Liver (tissue), 8 donors: ENCODE measurements at regions not wholly inside any gene's neighbourhood (a gene's known extent, or its start where the extent isn't known, plus 50 kb on each side); places are given as distances from the start of the nearest gene placed in this dataset.

ENCODE experiments used
- DNase-seq: peaks from one replicate; pipeline ENCODE4 v3.0.0-alpha.2; 2017; ENCODE audit warnings: low spot score
- H3K27ac ChIP-seq, 2 donors: one replicate each; pipeline ENCODE4 v1.7.0; 2013; ENCODE audit warnings: inconsistent platforms in 2 of 2, low read length in 2 of 2, control low read depth in 1 of 2, low read depth in 1 of 2, mild to moderate bottlenecking in 1 of 2
- H3K27me3 ChIP-seq, 4 donors: one replicate each; pipeline versions ENCODE4 v1.6.1 to v1.7.0; 2013; ENCODE audit warnings: low read length in 3 of 4, inconsistent platforms in 1 of 4, mild to moderate bottlenecking in 1 of 4, moderate library complexity in 1 of 4; ENCODE audit not compliant: control insufficient read depth in 4 of 4, insufficient read depth in 4 of 4
- H3K36me3 ChIP-seq, 4 donors: one replicate each; pipeline versions ENCODE4 v1.6.1 to v1.7.0; 2013; ENCODE audit warnings: low read length in 3 of 4, mild to moderate bottlenecking in 3 of 4, low read depth in 1 of 4, moderate library complexity in 1 of 4; ENCODE audit not compliant: control insufficient read depth in 4 of 4, insufficient read depth in 3 of 4
- H3K4me1 ChIP-seq, 4 donors: one replicate each; pipeline versions ENCODE4 v1.6.1 to v1.7.0; 2013; ENCODE audit warnings: low read length in 3 of 4, mild to moderate bottlenecking in 3 of 4, moderate library complexity in 1 of 4; ENCODE audit not compliant: control insufficient read depth in 4 of 4, insufficient read depth in 4 of 4
- H3K4me3 ChIP-seq, 3 donors: one replicate each; pipeline versions ENCODE4 v1.6.1 to v1.7.0; 2013; ENCODE audit warnings: low read length in 3 of 3, control low read depth in 1 of 3, low read depth in 1 of 3, mild to moderate bottlenecking in 1 of 3
- H3K9ac ChIP-seq, 2 donors: one replicate each; pipeline ENCODE4 v1.7.0; 2013; ENCODE audit warnings: low read length in 2 of 2, mild to moderate bottlenecking in 2 of 2, moderate library complexity in 2 of 2, control low read depth in 1 of 2, low read depth in 1 of 2
- H3K9me3 ChIP-seq, 4 donors: one replicate each; pipeline versions ENCODE4 v1.6.1 to v1.7.0; 2013; ENCODE audit warnings: low read length in 3 of 4; ENCODE audit not compliant: control insufficient read depth in 4 of 4
- EGR1 ChIP-seq, 2 donors: IDR thresholded peaks; 2 replicates each; pipeline ENCODE4 v1.6.1; 2016 to 2018; ENCODE audit warnings: antibody characterized with exemption in 2 of 2, low read depth in 2 of 2
- FOXA1 ChIP-seq: IDR thresholded peaks from 2 replicates; pipeline ENCODE4 v1.6.1; 2016; ENCODE audit warnings: antibody characterized with exemption
- FOXA2 ChIP-seq: IDR thresholded peaks from 2 replicates; pipeline ENCODE4 v1.6.1; 2016; ENCODE audit warnings: antibody characterized with exemption
- GABPA ChIP-seq, 2 donors: IDR thresholded peaks in 1 of 2; conservative IDR thresholded peaks in 1 of 2; 2 replicates each; pipeline ENCODE4 v1.6.1; 2016; ENCODE audit warnings: antibody characterized with exemption in 2 of 2, mild to moderate bottlenecking in 1 of 2, moderate library complexity in 1 of 2
- HNF4A ChIP-seq, 2 donors: conservative IDR thresholded peaks; 2 replicates each; pipeline ENCODE4 v1.6.1; 2016; ENCODE audit warnings: antibody characterized with exemption in 2 of 2, mild to moderate bottlenecking in 2 of 2
- HNF4G ChIP-seq: IDR thresholded peaks from 2 replicates; pipeline ENCODE4 v1.6.1; 2016; ENCODE audit warnings: antibody characterized with exemption
- JUND ChIP-seq, 2 donors: IDR thresholded peaks; 2 replicates each; pipeline ENCODE4 v1.6.1; 2016; ENCODE audit warnings: antibody characterized with exemption in 2 of 2
- NR2F2 ChIP-seq: IDR thresholded peaks from 2 replicates; pipeline ENCODE4 v1.6.1; 2016; ENCODE audit warnings: antibody characterized with exemption
- RXRA ChIP-seq, 2 donors: IDR thresholded peaks; 2 replicates each; pipeline ENCODE4 v1.6.1; 2017 to 2018; ENCODE audit warnings: antibody characterized with exemption in 2 of 2, mild to moderate bottlenecking in 1 of 2
- SP1 ChIP-seq: IDR thresholded peaks from 2 replicates; pipeline ENCODE4 v1.6.1; 2018; ENCODE audit warnings: antibody characterized with exemption, mild to moderate bottlenecking
- TAF1 ChIP-seq: conservative IDR thresholded peaks from 2 replicates; pipeline ENCODE4 v1.6.1; 2016; ENCODE audit warnings: antibody characterized with exemption, mild to moderate bottlenecking
- YY1 ChIP-seq: IDR thresholded peaks from 2 replicates; pipeline ENCODE4 v1.6.1; 2016; ENCODE audit warnings: antibody characterized with exemption, mild to moderate bottlenecking
- WGBS: extraction: QIAGEN DNeasy Blood & Tissue Kit; methylation state at CpG from one replicate; pipeline ENCODE4 v1.1.7; 2013; 5-methylcytosine and 5-hydroxymethylcytosine counted together
- TF ChIP-seq, protein P1 (sequence below): fragments of 150-350 bp; IDR thresholded peaks from 2 replicates; pipeline ENCODE4 v1.5.1; 2017; ENCODE audit warnings: improper control_type of control experiment, low read depth, low read length; ENCODE audit not compliant: missing input control
- TF ChIP-seq, protein P2 (sequence below): IDR thresholded peaks from 2 replicates; pipeline ENCODE4 v1.6.1; 2016; ENCODE audit warnings: antibody characterized with exemption, mild to moderate bottlenecking
- TF ChIP-seq, protein P3 (sequence below): IDR thresholded peaks from 2 replicates; pipeline ENCODE4 v1.6.1; 2016; ENCODE audit warnings: antibody characterized with exemption
- donor health status: healthy.
- donor health status: healthy.
- donor health status: healthy.
- donor health status: healthy.
- donor health status: healthy.

- Histone ChIP-seq H3K4me3 (no peak overlapping the region), H3K9ac (no peak overlapping the region), H3K27me3 (peaks cover 0 to 11% (median under 1%) of the 10 kb centered on the region in 4 donors), H3K36me3 (no peaks in the 10 kb centered on the region), H3K4me1 (no peaks in the 10 kb centered on the region), H3K9me3 (no peaks in the 10 kb centered on the region), H3K27ac (no peak overlapping the region)
- DNase-seq: no peak
- TF ChIP-seq HNF4A (conservative IDR thresholded peaks at IDR 0.05) (no peak), FOXA1 (no peak), TAF1 (no peak), FOXA2 (no peak), YY1 (no peak), NR2F2 (no peak)
- TF ChIP-seq, protein P1, sequence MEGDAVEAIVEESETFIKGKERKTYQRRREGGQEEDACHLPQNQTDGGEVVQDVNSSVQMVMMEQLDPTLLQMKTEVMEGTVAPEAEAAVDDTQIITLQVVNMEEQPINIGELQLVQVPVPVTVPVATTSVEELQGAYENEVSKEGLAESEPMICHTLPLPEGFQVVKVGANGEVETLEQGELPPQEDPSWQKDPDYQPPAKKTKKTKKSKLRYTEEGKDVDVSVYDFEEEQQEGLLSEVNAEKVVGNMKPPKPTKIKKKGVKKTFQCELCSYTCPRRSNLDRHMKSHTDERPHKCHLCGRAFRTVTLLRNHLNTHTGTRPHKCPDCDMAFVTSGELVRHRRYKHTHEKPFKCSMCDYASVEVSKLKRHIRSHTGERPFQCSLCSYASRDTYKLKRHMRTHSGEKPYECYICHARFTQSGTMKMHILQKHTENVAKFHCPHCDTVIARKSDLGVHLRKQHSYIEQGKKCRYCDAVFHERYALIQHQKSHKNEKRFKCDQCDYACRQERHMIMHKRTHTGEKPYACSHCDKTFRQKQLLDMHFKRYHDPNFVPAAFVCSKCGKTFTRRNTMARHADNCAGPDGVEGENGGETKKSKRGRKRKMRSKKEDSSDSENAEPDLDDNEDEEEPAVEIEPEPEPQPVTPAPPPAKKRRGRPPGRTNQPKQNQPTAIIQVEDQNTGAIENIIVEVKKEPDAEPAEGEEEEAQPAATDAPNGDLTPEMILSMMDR: no peak
- TF ChIP-seq, protein P2, sequence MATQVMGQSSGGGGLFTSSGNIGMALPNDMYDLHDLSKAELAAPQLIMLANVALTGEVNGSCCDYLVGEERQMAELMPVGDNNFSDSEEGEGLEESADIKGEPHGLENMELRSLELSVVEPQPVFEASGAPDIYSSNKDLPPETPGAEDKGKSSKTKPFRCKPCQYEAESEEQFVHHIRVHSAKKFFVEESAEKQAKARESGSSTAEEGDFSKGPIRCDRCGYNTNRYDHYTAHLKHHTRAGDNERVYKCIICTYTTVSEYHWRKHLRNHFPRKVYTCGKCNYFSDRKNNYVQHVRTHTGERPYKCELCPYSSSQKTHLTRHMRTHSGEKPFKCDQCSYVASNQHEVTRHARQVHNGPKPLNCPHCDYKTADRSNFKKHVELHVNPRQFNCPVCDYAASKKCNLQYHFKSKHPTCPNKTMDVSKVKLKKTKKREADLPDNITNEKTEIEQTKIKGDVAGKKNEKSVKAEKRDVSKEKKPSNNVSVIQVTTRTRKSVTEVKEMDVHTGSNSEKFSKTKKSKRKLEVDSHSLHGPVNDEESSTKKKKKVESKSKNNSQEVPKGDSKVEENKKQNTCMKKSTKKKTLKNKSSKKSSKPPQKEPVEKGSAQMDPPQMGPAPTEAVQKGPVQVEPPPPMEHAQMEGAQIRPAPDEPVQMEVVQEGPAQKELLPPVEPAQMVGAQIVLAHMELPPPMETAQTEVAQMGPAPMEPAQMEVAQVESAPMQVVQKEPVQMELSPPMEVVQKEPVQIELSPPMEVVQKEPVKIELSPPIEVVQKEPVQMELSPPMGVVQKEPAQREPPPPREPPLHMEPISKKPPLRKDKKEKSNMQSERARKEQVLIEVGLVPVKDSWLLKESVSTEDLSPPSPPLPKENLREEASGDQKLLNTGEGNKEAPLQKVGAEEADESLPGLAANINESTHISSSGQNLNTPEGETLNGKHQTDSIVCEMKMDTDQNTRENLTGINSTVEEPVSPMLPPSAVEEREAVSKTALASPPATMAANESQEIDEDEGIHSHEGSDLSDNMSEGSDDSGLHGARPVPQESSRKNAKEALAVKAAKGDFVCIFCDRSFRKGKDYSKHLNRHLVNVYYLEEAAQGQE: no peak
- 83% methylated on average over 12 of the region's 12 CpGs for WGBS
These were observed 565.5 kb downstream of the BRD1 start for GRCh38 chr22:49262167-49262566.

- H3K36me3 ChIP-seq: no peaks in the 10 kb centered on the region
- no peak overlapping the region for H3K9ac ChIP-seq
- no peaks in the 10 kb centered on the region for H3K4me1 ChIP-seq
- DNase-seq: no peak
- H3K27ac ChIP-seq: no peak overlapping the region
- peaks cover 0 to 10% (median under 1%) of the 10 kb centered on the region in 4 donors for H3K27me3 ChIP-seq
- H3K9me3 ChIP-seq: no peaks in the 10 kb centered on the region
- no peak overlapping the region for H3K4me3 ChIP-seq
- no peak for TF ChIP-seq FOXA2
- TF ChIP-seq GABPA (IDR thresholded peaks at IDR 0.05 in 1 of 2, conservative IDR thresholded peaks at IDR 0.05 in 1 of 2): no peak
- no peak for TF ChIP-seq SP1
- no peak for TF ChIP-seq RXRA (IDR thresholded peaks at IDR 0.05)
- TF ChIP-seq FOXA1: no peak
- no peak for TF ChIP-seq JUND (IDR thresholded peaks at IDR 0.05)
- TF ChIP-seq YY1: no peak
- TF ChIP-seq, protein P3, sequence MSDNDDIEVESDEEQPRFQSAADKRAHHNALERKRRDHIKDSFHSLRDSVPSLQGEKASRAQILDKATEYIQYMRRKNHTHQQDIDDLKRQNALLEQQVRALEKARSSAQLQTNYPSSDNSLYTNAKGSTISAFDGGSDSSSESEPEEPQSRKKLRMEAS: no peak
- TF ChIP-seq EGR1 (IDR thresholded peaks at IDR 0.05; ENCODE audit: low read depth in 2 of 2): no peak
- TF ChIP-seq HNF4G: no peak
- no peak for TF ChIP-seq HNF4A (conservative IDR thresholded peaks at IDR 0.05)
- no peak for TF ChIP-seq TAF1
- WGBS: 80% methylated on average over 17 of the region's 17 CpGs
These were observed 566.1 kb downstream of the BRD1 start for GRCh38 chr22:49261616-49262015.
